Activated CD8-positive, alpha-beta memory T cell treated with anti-CD3 and anti-CD28 coated beads, Interleukin-2, amount 50 U/mL, for 4 hours (primary cell): ENCODE measurements at regions not wholly inside any gene's neighbourhood (a gene's known extent, or its start where the extent isn't known, plus 50 kb on each side); places are given as distances from the start of the nearest gene placed in this dataset.

Experiments
- DNase-seq: peaks from one replicate; pipeline ENCODE4 v3.0.0-alpha.2; 2020

DNA sequence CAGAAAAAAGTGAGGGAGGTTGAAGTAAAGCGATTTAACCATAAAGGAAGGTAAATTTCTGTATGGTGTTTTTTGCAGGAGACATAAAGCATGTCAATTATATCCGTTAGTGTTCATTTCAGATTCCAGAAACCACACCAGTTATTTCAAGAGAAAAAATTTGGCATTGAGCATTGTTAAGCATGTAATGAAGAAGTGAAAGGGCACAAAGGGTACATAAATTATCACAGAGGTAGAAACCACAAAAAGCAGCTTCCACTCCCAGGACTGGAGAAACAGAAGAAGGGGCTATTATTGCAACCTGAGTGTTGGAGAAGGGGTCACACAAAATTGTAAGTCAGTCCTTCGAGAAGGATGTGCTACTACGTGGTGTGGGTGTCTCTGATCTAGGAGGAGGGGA lies 72.2 kb upstream of the DACH1 start:
- DNase-seq = no peak

DNA sequence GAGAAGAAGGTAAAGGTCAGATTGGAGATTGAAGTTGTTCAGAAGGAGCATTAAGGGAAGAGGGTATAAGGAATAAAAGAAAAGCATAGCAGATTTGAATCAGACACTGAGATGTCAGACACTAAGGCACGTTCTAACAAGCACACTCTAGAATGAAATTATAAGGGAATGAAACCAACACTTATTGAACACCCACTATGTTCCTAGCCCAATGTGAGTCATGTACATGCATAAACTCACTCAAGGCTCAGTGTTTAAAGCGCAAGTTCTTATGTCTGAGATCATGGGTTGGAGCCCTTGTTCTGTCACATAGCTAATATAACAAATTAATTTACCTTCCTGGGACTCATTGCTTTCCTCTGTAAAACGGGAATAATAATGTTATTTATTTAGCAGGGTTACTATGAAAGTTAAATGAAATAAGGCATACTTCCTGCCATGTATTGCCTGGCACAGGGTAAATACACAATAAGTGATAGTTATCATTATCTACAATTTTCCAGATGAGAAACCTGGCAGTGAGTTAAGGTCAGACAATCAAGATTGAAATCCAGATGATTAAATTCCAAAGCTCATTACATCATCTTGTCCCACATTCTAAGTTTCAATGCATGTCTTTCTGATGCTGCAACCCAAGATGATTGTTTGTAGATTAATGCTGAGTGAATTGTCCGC lies 68.3 kb upstream of the DACH1 start:
- no peak for DNase-seq

DNA sequence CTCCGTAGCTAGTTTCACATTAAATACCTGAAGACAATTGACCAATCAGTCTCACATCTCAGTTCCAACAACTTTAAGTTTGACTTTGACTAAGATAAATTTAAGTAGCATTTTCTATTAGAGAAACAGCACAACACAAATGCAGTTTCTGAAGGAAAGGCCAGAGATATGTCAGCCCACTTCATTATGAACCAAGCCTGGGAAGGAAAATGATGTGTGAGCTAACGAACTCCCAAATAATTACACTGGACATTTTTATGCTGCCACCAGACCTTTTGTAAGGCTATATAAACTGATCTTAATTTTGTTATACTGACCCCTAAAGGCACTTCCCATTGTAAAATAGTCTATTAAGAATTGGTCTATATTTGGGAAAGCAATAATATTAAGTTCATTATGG lies 57.9 kb upstream of the DACH1 start:
- no peak for DNase-seq

DNA sequence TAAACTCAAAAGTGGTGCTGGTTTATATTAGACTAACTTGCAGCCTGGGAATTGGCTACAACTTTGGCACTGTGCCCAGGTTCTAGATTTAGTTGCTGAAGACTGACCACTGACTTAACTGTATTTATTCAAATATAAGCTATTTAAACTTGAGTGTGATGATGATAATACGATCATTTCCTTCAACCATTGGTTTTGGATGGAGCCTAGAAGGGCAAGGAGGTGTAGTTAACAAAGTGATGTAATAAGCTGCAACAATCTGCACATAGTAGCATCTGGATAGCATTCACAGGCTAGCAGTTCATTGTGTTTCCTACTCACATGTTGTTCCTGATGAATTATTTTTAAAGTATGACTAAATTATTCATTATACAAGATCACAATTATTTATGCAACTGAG lies 55.2 kb upstream of the DACH1 start:
- DNase-seq = no peak
